ENCODE measurements at regions not wholly inside any gene's neighbourhood (a gene's known extent, or its start where the extent isn't known, plus 50 kb on each side); places are given as distances from the start of the nearest gene placed in this dataset.

DNA sequence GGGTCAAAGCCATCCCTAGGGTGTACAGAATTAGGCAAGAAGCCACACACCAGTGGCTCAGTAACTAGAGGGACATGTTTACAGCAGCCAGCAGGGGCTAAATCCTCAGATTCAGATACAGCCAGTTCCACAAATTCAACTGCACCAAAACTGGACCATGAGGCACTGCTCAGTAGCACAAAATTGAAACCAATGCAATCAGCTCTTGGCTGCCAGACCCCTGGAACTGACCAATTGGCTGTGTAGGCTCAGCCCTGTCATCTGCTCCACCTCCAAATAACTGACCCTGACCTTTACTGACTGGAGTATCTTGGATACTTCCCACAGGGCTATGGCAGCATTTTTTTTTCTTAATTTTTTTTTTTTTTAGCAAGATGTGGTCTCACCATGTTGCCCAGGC is 226.5 kb downstream of the FOXO1 start:
- no peak for TF ChIP-seq MAFK (IDR thresholded peaks at IDR 0.05; ENCODE audit: low read length)
- TF ChIP-seq, protein P1, sequence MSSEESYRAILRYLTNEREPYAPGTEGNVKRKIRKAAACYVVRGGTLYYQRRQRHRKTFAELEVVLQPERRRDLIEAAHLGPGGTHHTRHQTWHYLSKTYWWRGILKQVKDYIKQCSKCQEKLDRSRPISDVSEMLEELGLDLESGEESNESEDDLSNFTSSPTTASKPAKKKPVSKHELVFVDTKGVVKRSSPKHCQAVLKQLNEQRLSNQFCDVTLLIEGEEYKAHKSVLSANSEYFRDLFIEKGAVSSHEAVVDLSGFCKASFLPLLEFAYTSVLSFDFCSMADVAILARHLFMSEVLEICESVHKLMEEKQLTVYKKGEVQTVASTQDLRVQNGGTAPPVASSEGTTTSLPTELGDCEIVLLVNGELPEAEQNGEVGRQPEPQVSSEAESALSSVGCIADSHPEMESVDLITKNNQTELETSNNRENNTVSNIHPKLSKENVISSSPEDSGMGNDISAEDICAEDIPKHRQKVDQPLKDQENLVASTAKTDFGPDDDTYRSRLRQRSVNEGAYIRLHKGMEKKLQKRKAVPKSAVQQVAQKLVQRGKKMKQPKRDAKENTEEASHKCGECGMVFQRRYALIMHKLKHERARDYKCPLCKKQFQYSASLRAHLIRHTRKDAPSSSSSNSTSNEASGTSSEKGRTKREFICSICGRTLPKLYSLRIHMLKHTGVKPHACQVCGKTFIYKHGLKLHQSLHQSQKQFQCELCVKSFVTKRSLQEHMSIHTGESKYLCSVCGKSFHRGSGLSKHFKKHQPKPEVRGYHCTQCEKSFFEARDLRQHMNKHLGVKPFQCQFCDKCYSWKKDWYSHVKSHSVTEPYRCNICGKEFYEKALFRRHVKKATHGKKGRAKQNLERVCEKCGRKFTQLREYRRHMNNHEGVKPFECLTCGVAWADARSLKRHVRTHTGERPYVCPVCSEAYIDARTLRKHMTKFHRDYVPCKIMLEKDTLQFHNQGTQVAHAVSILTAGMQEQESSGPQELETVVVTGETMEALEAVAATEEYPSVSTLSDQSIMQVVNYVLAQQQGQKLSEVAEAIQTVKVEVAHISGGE (CRISPR knock-in tag; IDR thresholded peaks at IDR 0.05): no peak
- TF ChIP-seq RBBP5 (IDR thresholded peaks at IDR 0.05; ENCODE audit: borderline replicate concordance, insufficient read depth, low read length, poor library complexity, severe bottlenecking): no peak
- no peak for TF ChIP-seq ZNF444 (CRISPR knock-in tag; IDR thresholded peaks at IDR 0.05)
- TF ChIP-seq MYC (IDR thresholded peaks at IDR 0.05; ENCODE audit: low read depth, low read length): no peak
- no peak for TF ChIP-seq MYC (CRISPR knock-in tag; IDR thresholded peaks at IDR 0.05; ENCODE audit: borderline replicate concordance, low read depth)
- TF ChIP-seq L3MBTL2 (IDR thresholded peaks at IDR 0.05): no peak
- no peak for TF ChIP-seq ZFP1 (CRISPR knock-in tag; IDR thresholded peaks at IDR 0.05)
- TF ChIP-seq, protein P2, sequence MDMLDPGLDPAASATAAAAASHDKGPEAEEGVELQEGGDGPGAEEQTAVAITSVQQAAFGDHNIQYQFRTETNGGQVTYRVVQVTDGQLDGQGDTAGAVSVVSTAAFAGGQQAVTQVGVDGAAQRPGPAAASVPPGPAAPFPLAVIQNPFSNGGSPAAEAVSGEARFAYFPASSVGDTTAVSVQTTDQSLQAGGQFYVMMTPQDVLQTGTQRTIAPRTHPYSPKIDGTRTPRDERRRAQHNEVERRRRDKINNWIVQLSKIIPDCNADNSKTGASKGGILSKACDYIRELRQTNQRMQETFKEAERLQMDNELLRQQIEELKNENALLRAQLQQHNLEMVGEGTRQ (CRISPR knock-in tag; IDR thresholded peaks at IDR 0.05): no peak
- TF ChIP-seq MEF2D (tag; conservative IDR thresholded peaks at IDR 0.05; ENCODE audit: low read depth): no peak
